ENCODE measurements at regions not wholly inside any gene's neighbourhood (a gene's known extent, or its start where the extent isn't known, plus 50 kb on each side); places are given as distances from the start of the nearest gene placed in this dataset.

- DNase-seq (ENCODE audit: low read depth): no peak
These were observed 224.2 kb upstream of the SFSWAP start for GRCh38 chr12:131486451-131487230.

GRCh38 chr12:131487388-131488124, 223.3 kb upstream of the SFSWAP start:
- DNase-seq (ENCODE audit: low read depth): no peak

- no peak for DNase-seq (ENCODE audit: low read depth)
These were observed 221.2 kb upstream of the SFSWAP start for GRCh38 chr12:131489718-131490117.

GRCh38 chr12:131491155-131491554, 219.7 kb upstream of the SFSWAP start:
- DNase-seq (ENCODE audit: low read depth): no peak

- DNase-seq (ENCODE audit: low read depth): no peak
These were observed 218.9 kb upstream of the SFSWAP start for GRCh38 chr12:131491916-131492490.

GRCh38 chr12:131493068-131493826, 217.6 kb upstream of the SFSWAP start:
- DNase-seq (ENCODE audit: low read depth): no peak

GRCh38 chr12:131494216-131494615, 216.7 kb upstream of the SFSWAP start:
- no peak for DNase-seq (ENCODE audit: low read depth)

GRCh38 chr12:131494741-131495524, 216.0 kb upstream of the SFSWAP start:
- DNase-seq (ENCODE audit: low read depth): no peak

GRCh38 chr12:131497966-131498365, 212.9 kb upstream of the SFSWAP start:
- no peak for DNase-seq (ENCODE audit: low read depth)

GRCh38 chr12:131499160-131499863, 211.6 kb upstream of the SFSWAP start:
- DNase-seq (ENCODE audit: low read depth): no peak

GRCh38 chr12:131499864-131500190, 211.1 kb upstream of the SFSWAP start:
- DNase-seq (ENCODE audit: low read depth): no peak

- DNase-seq (ENCODE audit: low read depth): no peak
These were observed 210.3 kb upstream of the SFSWAP start for GRCh38 chr12:131500564-131500963.

GRCh38 chr12:131505561-131505960, 205.3 kb upstream of the SFSWAP start:
- DNase-seq (ENCODE audit: low read depth): no peak

GRCh38 chr12:131506426-131506825, 204.5 kb upstream of the SFSWAP start:
- DNase-seq (ENCODE audit: low read depth): no peak

- no peak for DNase-seq (ENCODE audit: low read depth)
These were observed 203.8 kb upstream of the SFSWAP start for GRCh38 chr12:131507094-131507493.

GRCh38 chr12:131507881-131508280, 203.0 kb upstream of the SFSWAP start:
- DNase-seq (ENCODE audit: low read depth): no peak

- no peak for DNase-seq (ENCODE audit: low read depth)
These were observed 201.2 kb upstream of the SFSWAP start for GRCh38 chr12:131509701-131510100.

GRCh38 chr12:131510431-131510830, 200.5 kb upstream of the SFSWAP start:
- DNase-seq (ENCODE audit: low read depth): no peak

GRCh38 chr12:131511391-131511802, 199.5 kb upstream of the SFSWAP start:
- DNase-seq (ENCODE audit: low read depth): no peak

- DNase-seq (ENCODE audit: low read depth): no peak
These were observed 198.9 kb upstream of the SFSWAP start for GRCh38 chr12:131511803-131512561.

Measured in stimulated activated CD8-positive, alpha-beta memory T cell treated with anti-CD3 and anti-CD28 coated beads, Interleukin-15, amount 100 ng/mL, for 24 hours (primary cell).